NCI-H2196 treated with DMSO at 0.1 percent for 48 hours (cell line): ENCODE measurements at regions not wholly inside any gene's neighbourhood (a gene's known extent, or its start where the extent isn't known, plus 50 kb on each side); places are given as distances from the start of the nearest gene placed in this dataset.

Experiments used
- DNase-seq: peaks from one replicate; lab custom pipeline; 2025; ENCODE audit not compliant: unreplicated experiment; lab: John Stamatoyannopoulos, UW

- no peak for DNase-seq
These were observed 69.6 kb downstream of the RBFOX3 start for GRCh38 chr17:79541056-79541850.

- DNase-seq, result no peak
These were observed 70.7 kb downstream of the RBFOX3 start for GRCh38 chr17:79539944-79540705.

GRCh38 chr17:79538291-79538690, 72.6 kb downstream of the RBFOX3 start:
- DNase-seq, result no peak

GRCh38 chr17:79537686-79538085, 73.2 kb downstream of the RBFOX3 start:
- no peak for DNase-seq

- no peak for DNase-seq
These were observed 73.8 kb downstream of the RBFOX3 start for GRCh38 chr17:79537061-79537460.

GRCh38 chr17:79536212-79536840, 74.5 kb downstream of the RBFOX3 start:
- DNase-seq, result no peak

- DNase-seq, result no peak
These were observed 75.2 kb downstream of the RBFOX3 start for GRCh38 chr17:79535728-79536025.

GRCh38 chr17:79534851-79535727, 75.8 kb downstream of the RBFOX3 start:
- DNase-seq, result no peak

GRCh38 chr17:79534111-79534510, 76.7 kb downstream of the RBFOX3 start:
- DNase-seq, result no peak

- DNase-seq, result no peak
These were observed 77.7 kb downstream of the RBFOX3 start for GRCh38 chr17:79533116-79533515.

- DNase-seq, result no peak
These were observed 78.6 kb downstream of the RBFOX3 start for GRCh38 chr17:79532107-79532790.

GRCh38 chr17:79531191-79532095, 79.4 kb downstream of the RBFOX3 start:
- no peak for DNase-seq

GRCh38 chr17:79530361-79531105, 80.3 kb downstream of the RBFOX3 start:
- no peak for DNase-seq

- DNase-seq, result no peak
These were observed 81.2 kb downstream of the RBFOX3 start for GRCh38 chr17:79529661-79530081.

- DNase-seq, result no peak
These were observed 82.2 kb downstream of the RBFOX3 start for GRCh38 chr17:79528592-79529125.

GRCh38 chr17:79527306-79527705, 83.5 kb downstream of the RBFOX3 start:
- DNase-seq, result no peak

GRCh38 chr17:79525793-79526677, 84.8 kb downstream of the RBFOX3 start:
- no peak for DNase-seq
